ENCODE measurements at regions not wholly inside any gene's neighbourhood (a gene's known extent, or its start where the extent isn't known, plus 50 kb on each side); places are given as distances from the start of the nearest gene placed in this dataset.

DNA sequence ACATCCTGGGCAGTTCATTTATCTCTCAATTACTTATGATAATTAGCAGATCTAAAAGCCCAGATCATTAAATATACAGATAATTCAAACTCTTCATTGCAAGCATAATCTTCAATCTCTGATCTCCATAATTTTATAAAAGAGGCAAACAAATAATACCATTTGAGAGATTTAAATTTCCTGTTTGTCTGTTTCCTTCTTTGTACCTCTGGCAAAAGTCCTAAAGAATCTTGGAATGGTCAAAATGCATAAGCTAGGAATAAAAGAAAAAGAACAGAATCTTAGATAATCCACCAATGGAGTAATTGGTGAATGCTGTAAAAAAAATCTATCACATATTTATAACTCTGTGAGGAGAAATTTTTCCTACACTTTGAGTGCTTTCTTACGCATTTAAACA, 1080.9 kb upstream of the ZEB2 start:
- Mint-ChIP-seq H3K27me3 (no peaks in the 10 kb centered on the region), H3K9me3 (no peaks in the 10 kb centered on the region), H3K36me3 (no peaks in the 10 kb centered on the region), H3K4me3 (no peak overlapping the region), H3K4me1 (peaks cover 8% of the 10 kb centered on the region), H3K27ac (no peak overlapping the region)
- DNase-seq (ENCODE audit: low spot score in 2 of 2) (no peak), ATAC-seq (ENCODE audit: low read depth) (no peak)

DNA sequence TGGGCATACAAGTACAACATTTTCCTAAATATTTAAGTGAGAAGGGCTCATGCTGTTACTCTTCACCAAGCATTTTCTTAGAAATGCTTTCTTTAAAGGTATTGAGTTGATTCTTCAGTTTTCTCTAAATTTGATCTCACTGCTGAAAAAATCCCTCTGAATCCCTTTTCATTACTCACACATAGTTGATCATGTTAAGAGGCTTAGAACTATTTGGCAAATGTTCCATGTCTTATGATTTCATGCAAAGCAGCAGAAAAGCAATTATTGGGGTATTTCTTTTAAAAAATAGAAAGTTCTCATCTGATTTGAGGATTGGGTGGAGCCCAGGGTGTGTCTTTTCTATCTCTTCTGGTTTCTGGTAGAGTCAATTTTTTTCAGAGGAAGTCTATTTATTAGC, 1079.8 kb upstream of the ZEB2 start:
- DNase-seq (ENCODE audit: low spot score in 2 of 2), result no peak
- Mint-ChIP-seq H3K4me3 (no peak overlapping the region), H3K4me1 (peaks cover 8% of the 10 kb centered on the region), H3K36me3 (no peaks in the 10 kb centered on the region), H3K27ac (no peak overlapping the region), H3K9me3 (no peaks in the 10 kb centered on the region), H3K27me3 (no peaks in the 10 kb centered on the region)
- no peak for ATAC-seq (ENCODE audit: low read depth)

DNA sequence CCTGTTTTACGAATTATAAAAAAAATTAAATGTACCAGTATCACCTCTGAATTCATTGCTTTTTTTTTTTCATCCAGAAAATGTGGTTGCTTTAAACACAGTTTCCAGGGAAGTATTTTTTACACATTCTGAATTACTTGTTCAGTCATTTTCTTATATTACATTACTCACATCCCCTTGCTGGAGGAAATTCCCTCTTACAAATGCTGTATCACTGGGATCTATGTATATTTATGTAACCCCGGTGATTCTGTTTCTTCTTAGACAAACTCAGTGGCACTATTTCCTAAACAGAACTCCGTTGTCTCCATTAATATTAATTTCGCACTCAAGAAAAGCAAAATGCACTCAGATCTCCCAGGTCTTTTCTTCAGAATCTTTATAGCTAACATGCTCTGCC, 1078.5 kb upstream of the ZEB2 start:
- DNase-seq (ENCODE audit: low spot score in 2 of 2), result no peak
- H3K4me3 Mint-ChIP-seq, result no peak overlapping the region
- peaks cover 8% of the 10 kb centered on the region for H3K4me1 Mint-ChIP-seq
- ATAC-seq (ENCODE audit: low read depth), result no peak
- H3K36me3 Mint-ChIP-seq, result no peaks in the 10 kb centered on the region
- H3K27ac Mint-ChIP-seq, result no peak overlapping the region
- no peaks in the 10 kb centered on the region for H3K27me3 Mint-ChIP-seq
- H3K9me3 Mint-ChIP-seq, result no peaks in the 10 kb centered on the region

DNA sequence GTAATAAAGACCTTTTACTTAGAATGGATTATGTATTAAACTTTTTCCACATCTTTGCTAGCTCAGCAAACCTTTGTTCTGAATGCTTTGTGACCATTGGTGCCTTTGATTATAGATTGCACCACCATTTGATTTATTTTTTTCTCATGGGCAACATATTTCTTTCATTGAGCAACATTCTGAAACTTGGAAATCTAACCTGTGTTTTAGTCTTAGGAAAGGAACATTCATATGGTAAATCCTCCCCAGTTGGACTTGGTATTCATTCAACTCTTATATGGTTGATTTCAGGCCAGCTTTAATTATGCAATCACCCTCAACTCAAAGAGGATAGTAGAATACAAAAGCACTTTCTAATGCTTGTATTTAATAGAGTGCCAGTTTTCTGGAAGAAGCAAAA, 1077.9 kb upstream of the ZEB2 start:
- Mint-ChIP-seq H3K27me3 (no peaks in the 10 kb centered on the region), H3K4me1 (peaks cover 10% of the 10 kb centered on the region), H3K9me3 (no peaks in the 10 kb centered on the region), H3K4me3 (no peak overlapping the region), H3K27ac (no peak overlapping the region), H3K36me3 (no peaks in the 10 kb centered on the region)
- ATAC-seq (ENCODE audit: low read depth) (no peak), DNase-seq (ENCODE audit: low spot score in 2 of 2) (no peak)

DNA sequence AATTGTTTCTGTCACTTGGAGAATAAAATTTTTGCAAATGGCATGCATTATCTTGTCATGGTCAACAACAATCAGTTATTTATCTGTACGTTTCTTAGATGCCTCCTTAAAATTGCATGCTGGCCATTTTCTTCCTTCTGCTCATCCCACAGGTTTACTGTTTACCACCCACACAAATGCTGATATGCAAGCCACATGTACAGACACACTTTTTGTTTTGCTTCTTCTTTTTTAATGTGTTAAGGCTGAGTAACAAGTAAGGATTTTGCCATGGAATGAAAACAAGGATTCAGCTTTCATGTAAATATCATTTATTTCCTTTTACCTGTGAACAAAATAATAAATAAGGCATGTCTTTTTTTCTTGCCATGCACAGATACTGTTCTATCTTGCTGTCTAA, 1077.1 kb upstream of the ZEB2 start:
- no peak for ATAC-seq (ENCODE audit: low read depth)
- H3K4me1 Mint-ChIP-seq, result peaks cover 12% of the 10 kb centered on the region
- H3K4me3 Mint-ChIP-seq, result no peak overlapping the region

DNA sequence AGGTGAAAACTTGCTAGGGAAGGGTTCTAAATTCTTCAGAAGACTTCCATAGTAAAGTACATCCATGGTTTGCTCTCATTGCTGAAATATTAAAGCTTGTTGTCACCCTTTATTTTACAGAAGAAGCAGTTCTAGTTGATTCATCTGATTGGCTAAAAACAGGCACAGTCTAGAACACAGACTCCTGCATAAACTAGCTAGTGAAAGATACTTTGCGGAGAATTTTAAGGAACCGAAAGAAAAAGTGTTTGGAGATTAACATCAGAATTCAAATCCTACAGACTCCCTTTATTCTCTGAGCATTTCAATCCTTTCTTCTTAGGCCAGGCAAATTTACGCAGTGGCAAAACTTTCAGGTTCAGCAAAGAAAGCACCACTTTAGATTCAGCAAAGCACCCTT, 1076.5 kb upstream of the ZEB2 start:
- Mint-ChIP-seq H3K9me3 (no peaks in the 10 kb centered on the region), H3K4me3 (no peak overlapping the region), H3K4me1 (peaks cover 12% of the 10 kb centered on the region), H3K36me3 (no peaks in the 10 kb centered on the region), H3K27ac (peak overlapping the region; percentile 8), H3K27me3 (no peaks in the 10 kb centered on the region)
- no peak for DNase-seq (ENCODE audit: low spot score in 2 of 2)
- peak; percentile 38 for ATAC-seq (ENCODE audit: low read depth)

More for the DNA sequence above, 1077.1 kb upstream of the ZEB2 start:
- Mint-ChIP-seq H3K9me3 (no peaks in the 10 kb centered on the region), H3K27ac (peak overlapping the region; percentile 8), H3K36me3 (no peaks in the 10 kb centered on the region), H3K27me3 (no peaks in the 10 kb centered on the region)
- no peak for DNase-seq (ENCODE audit: low spot score in 2 of 2)

DNA sequence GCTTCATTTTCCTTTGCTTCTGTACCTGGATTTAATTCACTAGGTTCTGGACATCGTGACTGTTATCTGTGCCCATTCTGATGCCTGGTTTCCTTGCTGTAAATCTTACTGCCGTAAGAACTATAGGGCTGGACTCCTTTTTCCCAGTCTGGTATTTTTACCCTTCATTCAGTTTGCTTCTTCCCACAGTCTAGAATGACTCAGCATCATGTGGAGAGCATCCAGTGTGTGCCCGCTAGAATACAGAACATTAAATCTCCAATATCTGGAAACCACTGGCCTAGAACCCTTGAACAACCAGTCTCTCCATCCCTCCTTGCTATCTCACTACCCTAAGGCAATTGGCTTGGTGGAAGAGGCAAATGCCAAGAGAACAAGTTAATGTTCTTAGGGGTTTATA, 1075.4 kb upstream of the ZEB2 start:
- ATAC-seq (ENCODE audit: low read depth) (no peak), DNase-seq (ENCODE audit: low spot score in 2 of 2) (no peak)
- Mint-ChIP-seq H3K27ac (no peak overlapping the region), H3K4me3 (no peak overlapping the region), H3K36me3 (no peaks in the 10 kb centered on the region), H3K4me1 (peaks cover 15% of the 10 kb centered on the region), H3K9me3 (no peaks in the 10 kb centered on the region), H3K27me3 (no peaks in the 10 kb centered on the region)

DNA sequence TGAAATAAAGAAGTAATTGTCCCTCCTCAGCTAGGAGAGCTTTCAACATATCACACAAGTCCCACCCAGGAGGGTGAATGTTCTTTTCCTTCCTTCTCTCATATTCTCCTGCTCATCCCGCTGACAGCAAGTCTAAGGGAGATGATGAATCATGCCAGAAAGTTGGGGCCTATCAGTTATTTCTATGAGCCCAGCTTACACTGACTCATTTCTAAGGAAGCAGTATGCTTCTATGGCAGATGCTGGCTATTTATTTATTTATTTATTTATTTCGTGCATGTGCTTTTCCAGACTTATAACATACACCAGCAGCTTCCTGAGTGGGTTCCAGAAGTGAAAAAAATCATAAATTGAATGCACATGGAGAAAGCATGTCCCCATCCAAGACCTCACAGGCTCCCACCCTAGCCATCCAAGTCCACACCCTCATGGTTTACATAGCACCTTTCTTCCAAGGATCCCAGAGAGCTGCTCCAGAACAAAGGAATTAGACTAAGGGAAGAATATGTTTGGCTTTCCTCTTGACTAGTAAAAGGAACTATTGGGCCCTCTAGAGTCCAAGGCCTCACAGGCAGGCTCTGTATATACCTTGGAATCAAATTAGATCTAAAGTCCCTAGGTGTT, 1074.2 kb upstream of the ZEB2 start:
- Mint-ChIP-seq H3K27me3 (no peaks in the 10 kb centered on the region), H3K9me3 (no peaks in the 10 kb centered on the region), H3K4me1 (peaks cover 15% of the 10 kb centered on the region), H3K4me3 (no peak overlapping the region), H3K36me3 (no peaks in the 10 kb centered on the region), H3K27ac (peak overlapping the region; percentile 18)
- no peak for ATAC-seq (ENCODE audit: low read depth)
- DNase-seq (ENCODE audit: low spot score in 2 of 2), result no peak

DNA sequence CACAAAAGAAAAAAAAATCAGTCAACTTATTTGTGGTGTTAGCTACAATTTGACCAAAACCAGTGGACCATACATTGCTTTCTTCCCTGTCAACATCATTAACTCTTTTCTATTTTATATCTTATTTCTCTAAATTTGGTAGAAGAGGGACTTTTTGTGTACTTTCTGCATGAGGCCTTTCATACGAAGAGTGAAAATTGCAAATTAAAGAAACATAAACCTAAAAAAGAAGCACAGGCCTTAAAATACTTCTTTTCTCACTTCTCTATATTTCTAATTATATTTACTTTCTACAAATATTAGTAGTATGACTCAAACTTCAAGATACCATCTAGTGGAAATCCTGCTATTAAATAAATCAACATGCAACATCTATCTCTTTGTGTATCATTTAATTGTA, 1073.4 kb upstream of the ZEB2 start:
- H3K36me3 Mint-ChIP-seq, result no peaks in the 10 kb centered on the region
- no peak overlapping the region for H3K4me3 Mint-ChIP-seq
- no peak for DNase-seq (ENCODE audit: low spot score in 2 of 2)
- H3K9me3 Mint-ChIP-seq, result no peaks in the 10 kb centered on the region
- H3K27me3 Mint-ChIP-seq, result no peaks in the 10 kb centered on the region
- H3K27ac Mint-ChIP-seq, result peak overlapping the region; percentile 18
- ATAC-seq (ENCODE audit: low read depth), result no peak
- H3K4me1 Mint-ChIP-seq, result peaks cover 15% of the 10 kb centered on the region

DNA sequence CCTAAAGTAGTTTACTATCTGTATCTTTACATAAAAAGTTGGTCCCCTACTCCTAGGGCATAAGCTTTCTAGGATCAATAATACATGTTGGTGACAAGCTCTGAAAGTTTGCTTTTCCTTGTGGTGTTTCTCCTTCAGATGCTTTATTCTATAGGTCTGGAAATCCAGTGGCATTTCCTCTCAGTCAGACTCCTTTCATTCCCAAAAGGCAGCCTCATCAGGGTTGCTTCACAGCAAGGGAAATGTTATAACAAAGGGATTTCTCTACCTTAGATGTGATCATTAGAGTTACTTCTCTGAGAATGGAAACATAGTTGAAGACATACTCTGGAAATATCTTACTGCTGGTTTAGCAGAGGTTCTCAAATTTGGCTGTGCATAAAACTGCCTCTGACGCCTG, 1072.4 kb upstream of the ZEB2 start:
- Mint-ChIP-seq H3K4me1 (peaks cover 15% of the 10 kb centered on the region), H3K27ac (no peak overlapping the region), H3K27me3 (no peaks in the 10 kb centered on the region), H3K36me3 (no peaks in the 10 kb centered on the region), H3K9me3 (no peaks in the 10 kb centered on the region), H3K4me3 (no peak overlapping the region)
- ATAC-seq (ENCODE audit: low read depth) (no peak), DNase-seq (ENCODE audit: low spot score in 2 of 2) (no peak)

DNA sequence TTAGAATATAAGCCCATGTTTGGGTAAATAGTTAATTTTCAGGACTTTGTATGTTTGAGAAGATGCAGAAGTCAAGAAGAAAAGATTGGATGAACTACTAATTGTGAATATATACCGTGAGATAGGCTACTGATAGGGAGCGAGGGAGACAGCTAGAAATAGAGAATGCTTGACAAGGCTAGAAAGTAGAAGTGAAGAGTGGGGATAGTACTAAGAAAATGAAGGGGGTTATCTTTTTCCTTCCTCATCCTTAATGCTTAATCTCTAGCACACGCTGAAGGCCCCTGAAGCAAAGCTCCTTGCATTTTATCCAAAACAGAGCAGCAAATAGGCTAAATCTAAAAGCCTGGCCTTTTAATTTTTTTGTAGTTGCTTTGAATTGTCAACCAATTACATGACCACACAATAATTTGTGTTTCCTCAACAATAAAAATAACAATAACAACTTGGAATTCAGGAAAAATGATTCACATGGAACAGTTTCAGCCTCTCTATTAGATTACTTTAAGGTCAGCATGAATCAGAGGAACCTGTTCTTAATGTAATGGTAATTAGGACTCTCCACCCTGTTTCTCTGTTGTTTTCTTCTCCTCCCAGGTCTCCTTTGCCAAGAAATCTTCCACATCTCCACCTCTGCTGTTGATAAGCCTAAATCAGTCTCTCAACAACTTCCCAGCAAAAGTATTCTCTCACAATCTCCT, 1071.3 kb upstream of the ZEB2 start:
- DNase-seq (ENCODE audit: low spot score in 2 of 2) (no peak), ATAC-seq (ENCODE audit: low read depth) (peak; percentile 58)
- no peaks in the 10 kb centered on the region for H3K27me3 Mint-ChIP-seq
- no peaks in the 10 kb centered on the region for H3K36me3 Mint-ChIP-seq
- peak overlapping the region; percentile 11 for H3K27ac Mint-ChIP-seq
- H3K4me3 Mint-ChIP-seq, result no peak overlapping the region
- peaks cover 12% of the 10 kb centered on the region for H3K4me1 Mint-ChIP-seq
- H3K9me3 Mint-ChIP-seq, result no peaks in the 10 kb centered on the region

DNA sequence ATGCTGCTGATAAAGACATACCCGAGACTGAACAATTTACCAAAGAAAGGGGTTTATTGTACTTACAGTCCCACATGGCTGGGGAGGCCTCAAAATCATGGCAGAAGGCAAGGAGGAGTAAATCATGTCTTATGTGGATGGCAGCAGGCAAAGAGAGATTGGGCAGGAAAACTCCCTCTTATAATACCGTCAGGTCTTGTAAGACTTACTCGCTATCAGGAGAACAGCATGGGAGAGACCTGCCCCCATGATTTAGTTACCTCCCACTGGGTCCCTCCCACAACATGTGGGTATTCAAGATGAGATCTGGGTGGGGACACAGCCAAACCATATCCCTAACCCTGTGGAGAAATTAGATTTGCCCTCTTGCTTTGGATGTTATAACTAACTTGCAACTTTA, 1068.0 kb upstream of the ZEB2 start:
- Mint-ChIP-seq H3K27ac (no peak overlapping the region), H3K9me3 (no peaks in the 10 kb centered on the region)

DNA sequence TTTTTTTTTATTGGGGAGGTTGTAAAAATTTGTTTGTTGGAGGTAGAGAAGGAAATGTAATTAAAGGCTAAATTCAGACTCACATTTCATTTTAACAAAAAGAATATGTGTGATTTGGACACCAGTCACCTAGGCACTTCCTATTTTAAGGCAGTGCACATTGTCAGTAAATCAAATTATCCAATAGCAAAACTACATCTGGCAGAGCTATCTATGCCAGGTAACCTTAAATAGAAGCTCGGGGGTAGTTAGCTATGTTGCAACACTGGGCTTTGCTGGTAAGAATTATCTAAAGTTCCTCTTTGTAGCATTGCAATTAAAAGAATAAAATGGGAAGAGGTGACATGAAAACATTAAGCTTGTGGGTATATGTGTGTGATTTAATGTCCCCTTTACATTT, 1064.4 kb upstream of the ZEB2 start:
- no peak for ATAC-seq (ENCODE audit: low read depth)
- H3K9me3 Mint-ChIP-seq, result no peaks in the 10 kb centered on the region
- DNase-seq (ENCODE audit: low spot score in 2 of 2), result no peak
- H3K4me3 Mint-ChIP-seq, result no peak overlapping the region
- no peaks in the 10 kb centered on the region for H3K36me3 Mint-ChIP-seq
- no peaks in the 10 kb centered on the region for H3K27me3 Mint-ChIP-seq
- no peak overlapping the region for H3K27ac Mint-ChIP-seq
- H3K4me1 Mint-ChIP-seq, result no peaks in the 10 kb centered on the region

More for the DNA sequence above, 1068.0 kb upstream of the ZEB2 start:
- no peak overlapping the region for H3K4me3 Mint-ChIP-seq
- no peaks in the 10 kb centered on the region for H3K27me3 Mint-ChIP-seq
- no peaks in the 10 kb centered on the region for H3K36me3 Mint-ChIP-seq
- no peak for DNase-seq (ENCODE audit: low spot score in 2 of 2)
- H3K4me1 Mint-ChIP-seq, result peaks cover 6% of the 10 kb centered on the region
- ATAC-seq (ENCODE audit: low read depth), result no peak

DNA sequence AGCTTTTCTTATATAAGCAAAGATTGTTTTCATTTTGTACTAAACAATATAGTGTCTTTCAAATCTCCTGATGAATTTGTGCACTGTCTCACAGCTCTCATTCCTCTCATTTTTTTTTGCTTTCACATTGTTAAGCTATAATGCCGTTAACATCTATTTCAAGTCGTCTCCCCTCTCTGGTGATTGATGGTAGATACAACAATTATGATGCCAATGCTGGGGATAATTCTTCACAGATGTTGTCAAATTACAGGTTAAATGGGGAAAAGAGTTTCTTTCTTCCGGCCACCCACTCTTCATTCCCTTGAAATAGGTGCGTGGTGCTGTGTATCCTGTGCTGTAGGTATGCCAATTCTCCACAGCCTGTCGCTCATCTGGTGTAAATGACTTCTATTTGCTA, 1053.7 kb upstream of the ZEB2 start:
- no peak overlapping the region for H3K27ac Mint-ChIP-seq
- no peaks in the 10 kb centered on the region for H3K36me3 Mint-ChIP-seq
- no peaks in the 10 kb centered on the region for H3K9me3 Mint-ChIP-seq
- ATAC-seq (ENCODE audit: low read depth) (no peak), DNase-seq (ENCODE audit: low spot score in 2 of 2) (no peak)
- no peaks in the 10 kb centered on the region for H3K27me3 Mint-ChIP-seq
- H3K4me1 Mint-ChIP-seq, result no peaks in the 10 kb centered on the region
- H3K4me3 Mint-ChIP-seq, result no peak overlapping the region

DNA sequence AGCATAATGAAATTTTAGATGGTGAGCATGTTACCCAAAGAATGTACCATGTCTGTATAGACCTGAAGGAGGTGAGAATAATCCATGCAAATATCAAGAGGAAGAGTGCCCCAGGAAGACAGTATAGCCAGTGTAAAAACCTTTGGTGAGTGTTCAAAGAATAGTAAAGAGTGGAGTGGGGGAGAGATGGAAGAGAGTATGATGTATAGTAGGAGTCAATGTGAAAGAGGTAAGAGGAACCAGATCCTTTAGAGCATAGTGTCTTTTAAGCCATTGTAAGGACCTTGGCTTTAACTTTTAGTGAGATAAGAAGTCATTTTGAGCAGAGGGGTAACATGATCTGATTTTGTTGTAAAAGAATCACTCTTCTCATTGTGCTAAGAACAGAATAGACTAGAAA, 1052.3 kb upstream of the ZEB2 start:
- ATAC-seq (ENCODE audit: low read depth) (no peak), DNase-seq (ENCODE audit: low spot score in 2 of 2) (no peak)
- no peak overlapping the region for H3K4me3 Mint-ChIP-seq
- H3K27ac Mint-ChIP-seq, result no peak overlapping the region
- H3K27me3 Mint-ChIP-seq, result no peaks in the 10 kb centered on the region
- no peaks in the 10 kb centered on the region for H3K36me3 Mint-ChIP-seq
- H3K4me1 Mint-ChIP-seq, result no peaks in the 10 kb centered on the region
- no peaks in the 10 kb centered on the region for H3K9me3 Mint-ChIP-seq

Data from memory B cell (primary cell).